HG03108 (cell line): ENCODE measurements at regions not wholly inside any gene's neighbourhood (a gene's known extent, or its start where the extent isn't known, plus 50 kb on each side); places are given as distances from the start of the nearest gene placed in this dataset.
"Not testable (repeated sequence)": the region's sequence is repeated elsewhere in the genome, so short reads cannot be mapped to it uniquely, and the experiment has no call there.

Experiments
- ATAC-seq: cut with Tn5 transposase; IDR thresholded peaks from one replicate; pipeline ENCODE4 v1.9.1; 2021; ENCODE audit warnings: moderate library complexity; ENCODE audit not compliant: unreplicated experiment

DNA sequence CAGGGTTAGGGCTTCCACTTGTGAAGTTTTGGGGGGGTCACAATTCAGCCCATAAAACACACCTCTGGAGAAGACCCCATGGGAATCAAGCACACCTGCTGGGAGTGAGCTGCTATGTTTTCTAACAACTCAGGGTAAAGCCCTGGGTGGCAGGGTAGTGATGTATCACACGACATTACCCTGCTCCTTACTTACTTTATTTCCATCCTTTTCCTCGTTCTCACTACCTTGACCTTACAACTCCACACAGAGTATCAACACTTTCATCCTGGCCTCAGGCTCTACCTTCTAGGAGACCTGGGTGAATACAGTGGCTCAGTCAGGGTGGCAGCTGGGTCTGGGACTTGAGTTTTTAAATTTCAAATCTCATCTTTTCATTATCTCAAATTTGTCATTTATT, 290.3 kb downstream of the CYRIA start:
- ATAC-seq, result no peak

DNA sequence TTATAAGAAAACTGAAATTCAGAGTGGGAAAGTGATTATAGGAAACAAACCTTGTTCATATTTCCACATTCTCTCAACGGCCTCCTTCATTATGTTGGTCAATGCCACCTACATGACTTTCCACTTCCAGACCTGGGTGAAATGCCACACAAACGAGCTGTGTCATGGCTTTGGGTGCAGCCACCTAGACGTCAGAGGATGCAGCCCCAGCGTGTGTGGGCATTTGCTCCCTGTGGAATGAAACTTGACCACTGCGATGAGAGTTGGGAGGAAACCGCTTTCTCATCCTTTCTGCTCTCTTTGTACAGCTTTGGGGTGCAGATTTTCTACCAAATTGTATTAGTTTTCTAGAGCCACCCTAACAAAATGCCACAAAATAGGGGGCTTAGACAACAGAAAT, 291.0 kb downstream of the CYRIA start:
- ATAC-seq, result no peak

DNA sequence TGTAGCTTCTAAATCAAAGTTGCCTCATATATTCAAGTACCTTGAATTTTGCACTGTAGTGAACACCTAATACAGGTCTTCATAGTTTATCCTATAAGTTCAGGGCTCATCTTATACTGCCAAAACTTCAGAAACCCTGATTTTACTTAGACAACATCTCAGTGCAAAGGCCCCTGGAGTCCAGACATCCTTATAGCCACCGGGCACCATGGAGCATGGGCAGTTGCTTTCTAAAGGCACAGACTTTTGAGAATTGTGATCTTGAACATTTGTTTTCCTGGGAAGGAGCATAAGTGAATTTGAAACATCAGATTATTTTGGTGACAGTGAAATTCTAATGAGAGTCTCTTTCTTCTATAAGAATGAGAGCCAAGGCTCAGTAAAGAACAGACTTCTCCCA, 292.3 kb downstream of the CYRIA start:
- no peak for ATAC-seq

DNA sequence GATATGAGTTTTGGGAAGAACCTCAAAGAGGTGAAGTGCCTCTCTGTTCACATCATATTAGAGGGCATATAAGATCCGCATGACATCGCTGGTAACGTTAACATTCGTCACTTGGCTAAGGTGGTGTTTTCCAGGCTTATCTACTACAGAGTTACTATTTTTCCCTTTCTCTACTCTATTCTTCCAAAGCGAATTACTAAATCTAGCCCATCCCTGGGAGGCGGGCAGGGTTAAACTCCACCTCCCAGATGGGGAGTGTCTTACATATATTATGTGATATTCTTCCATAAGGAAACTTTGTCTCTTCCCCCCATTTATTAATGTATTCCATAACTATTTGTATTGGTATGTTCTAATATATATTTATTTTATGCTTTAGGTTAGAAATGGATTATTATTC, 293.9 kb downstream of the CYRIA start:
- no peak for ATAC-seq

DNA sequence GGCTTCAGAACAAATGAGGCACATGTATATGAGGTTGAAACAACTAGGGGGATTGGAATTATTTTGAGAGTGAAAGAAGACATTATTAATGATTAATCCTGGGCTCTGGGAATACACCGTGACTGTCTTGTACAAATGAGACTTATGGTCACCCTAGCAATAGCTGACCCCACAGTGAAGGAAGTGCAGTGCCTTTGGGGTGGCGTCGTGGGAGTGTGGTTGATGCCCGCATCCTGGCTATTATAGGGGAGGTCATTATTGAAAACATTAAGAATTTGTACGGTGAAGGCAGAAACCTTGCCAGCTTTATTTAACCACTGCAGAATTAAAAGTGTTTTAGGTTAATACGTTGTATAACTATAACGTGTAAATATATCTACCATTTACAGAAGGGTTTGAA, 296.7 kb downstream of the CYRIA start:
- ATAC-seq, result no peak

DNA sequence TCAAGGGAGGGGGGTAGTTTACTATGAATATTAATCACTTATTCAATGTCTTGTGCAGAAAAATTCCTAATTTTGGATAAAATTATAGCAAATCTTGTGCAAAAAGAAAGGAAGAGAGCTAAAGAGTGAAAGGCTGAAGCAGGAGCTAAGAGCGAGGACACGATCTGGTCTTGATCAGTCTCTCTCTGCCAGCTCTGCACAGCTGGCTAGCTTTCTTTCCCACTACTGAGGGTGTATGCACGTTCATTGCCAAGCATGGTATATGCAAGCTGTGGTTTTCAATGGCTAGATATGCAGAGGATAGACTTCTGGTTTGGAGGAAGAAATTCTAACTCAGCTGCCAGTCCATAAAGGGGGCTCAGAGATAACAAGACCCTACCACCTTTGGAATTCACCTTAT, 297.3 kb downstream of the CYRIA start:
- no peak for ATAC-seq

DNA sequence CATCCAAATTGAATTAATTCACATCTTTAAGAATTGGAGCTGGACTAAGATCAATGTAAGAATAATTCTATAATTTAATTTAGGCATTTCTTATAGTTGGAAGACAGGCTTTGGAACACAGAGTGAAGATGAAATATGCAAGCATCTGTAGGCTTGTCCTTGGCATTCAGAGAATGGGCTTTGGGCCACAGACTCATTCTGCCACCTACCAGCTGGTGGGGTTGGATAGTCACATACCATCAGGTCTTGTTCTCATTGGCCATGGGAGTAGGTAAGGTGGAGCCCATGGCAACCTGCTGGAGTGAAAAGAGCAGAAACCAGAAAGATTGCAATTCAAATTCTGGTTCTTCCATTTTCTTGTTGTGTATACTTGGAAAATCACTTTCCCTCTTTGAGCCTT, 300.3 kb downstream of the CYRIA start:
- no peak for ATAC-seq

DNA sequence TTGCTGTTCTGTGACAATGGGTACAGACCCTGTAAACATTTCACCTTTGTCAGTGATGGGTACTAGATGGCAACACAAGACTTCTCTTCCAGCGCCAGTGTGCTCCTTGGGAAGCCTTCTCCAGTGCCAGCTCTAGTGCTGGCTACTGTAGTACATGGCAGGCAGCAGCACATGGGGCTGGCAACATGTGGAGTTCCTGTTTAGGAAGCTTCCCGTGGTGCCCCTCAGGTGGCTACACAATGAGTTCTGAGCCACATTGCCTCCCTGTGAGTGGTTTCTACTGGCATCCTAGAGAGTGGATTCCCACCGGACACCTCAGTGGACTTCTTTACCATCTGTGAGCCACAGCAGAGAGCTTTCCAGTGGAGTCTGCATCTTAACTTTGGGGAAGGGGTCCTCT, 302.1 kb downstream of the CYRIA start:
- ATAC-seq, result no peak

DNA sequence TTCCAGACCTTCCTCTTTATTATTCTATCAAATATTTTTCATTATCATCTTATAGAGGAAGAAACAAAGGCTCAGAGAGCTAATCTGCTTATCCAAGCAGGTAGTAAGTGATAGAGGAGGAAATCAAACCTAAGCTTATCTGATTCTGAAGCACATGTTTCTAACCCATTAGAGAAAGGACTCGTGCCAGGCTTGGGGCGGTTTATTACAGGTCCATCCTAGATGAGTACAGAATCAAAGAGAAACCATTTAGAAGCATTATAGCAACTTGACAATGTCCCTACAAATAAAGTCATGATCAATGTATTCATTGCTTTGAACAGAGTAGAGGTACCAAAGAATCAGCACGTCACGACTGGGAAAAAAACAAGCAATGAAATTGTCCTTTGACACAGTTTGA, 303.0 kb downstream of the CYRIA start:
- ATAC-seq, result no peak

DNA sequence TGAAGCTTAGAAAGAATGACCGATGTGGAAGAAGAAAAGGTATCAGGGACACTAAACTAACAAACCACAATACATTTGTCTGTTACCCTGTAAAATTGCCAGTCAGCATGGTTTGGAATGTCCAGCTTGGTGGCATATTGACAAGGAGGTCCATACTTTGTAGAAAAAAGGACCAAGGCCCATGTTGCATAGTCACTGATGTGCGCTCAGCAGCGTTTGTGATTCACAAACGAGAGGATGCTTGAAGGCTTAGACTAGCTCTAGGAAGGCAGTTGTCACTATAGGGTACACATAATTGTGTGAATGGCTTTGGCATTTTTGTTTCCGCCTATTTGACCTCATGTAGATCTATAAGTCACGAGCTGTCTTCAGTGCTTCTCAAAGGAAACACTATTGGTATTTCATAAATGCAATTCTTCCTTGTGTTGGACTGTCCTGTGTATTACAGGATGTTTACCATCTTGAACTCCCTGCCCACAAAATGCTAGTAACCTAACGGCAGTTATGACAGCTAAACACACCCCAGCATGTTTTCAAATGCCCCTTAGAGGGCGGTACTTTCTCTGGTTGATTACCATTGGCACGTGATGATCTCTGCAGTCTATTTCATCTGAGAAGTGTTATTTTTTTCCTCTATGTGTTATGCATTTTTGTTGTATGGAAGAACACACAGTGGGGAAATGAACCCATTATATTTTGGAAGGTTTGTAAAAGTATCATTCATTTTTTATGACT, 304.2 kb downstream of the CYRIA start:
- ATAC-seq, result no peak

DNA sequence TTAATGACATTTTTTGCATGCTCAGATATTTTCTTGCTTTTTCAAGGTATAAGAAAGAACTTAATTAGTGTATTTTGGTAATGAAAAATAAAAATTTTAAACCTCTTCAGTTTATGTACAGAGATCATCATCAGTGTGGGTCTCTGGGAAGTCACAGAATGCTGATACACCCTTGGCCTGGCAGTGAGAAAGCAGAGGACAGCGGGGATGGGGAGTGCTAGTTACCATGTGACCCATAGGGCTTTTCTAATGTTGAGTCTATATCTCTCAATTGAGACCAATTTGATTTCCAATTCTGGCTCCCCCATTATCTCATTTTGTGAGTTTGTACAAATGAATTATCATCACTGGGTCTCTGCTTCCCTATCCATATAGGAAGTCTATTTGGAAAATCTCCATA, 305.7 kb downstream of the CYRIA start:
- ATAC-seq, result no peak

DNA sequence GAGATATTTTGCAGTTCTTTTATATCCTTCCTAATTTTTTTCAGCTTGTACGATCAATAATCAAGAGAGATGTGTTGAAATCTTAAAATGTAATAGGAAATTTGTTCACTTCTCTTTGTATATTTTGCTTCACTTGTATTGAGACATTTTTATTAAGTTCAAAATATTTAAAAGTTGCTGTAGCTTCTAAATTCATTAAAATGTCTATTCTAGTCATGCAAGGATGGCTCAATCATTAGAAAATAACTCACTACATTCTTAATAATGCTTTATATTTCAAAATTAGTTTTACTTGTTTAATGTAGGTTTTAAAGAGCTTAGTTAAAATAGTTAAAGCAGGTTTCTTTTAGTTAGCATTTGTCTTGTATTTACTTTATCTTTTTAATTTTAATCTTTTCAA, 308.4 kb downstream of the CYRIA start:
- no peak for ATAC-seq

DNA sequence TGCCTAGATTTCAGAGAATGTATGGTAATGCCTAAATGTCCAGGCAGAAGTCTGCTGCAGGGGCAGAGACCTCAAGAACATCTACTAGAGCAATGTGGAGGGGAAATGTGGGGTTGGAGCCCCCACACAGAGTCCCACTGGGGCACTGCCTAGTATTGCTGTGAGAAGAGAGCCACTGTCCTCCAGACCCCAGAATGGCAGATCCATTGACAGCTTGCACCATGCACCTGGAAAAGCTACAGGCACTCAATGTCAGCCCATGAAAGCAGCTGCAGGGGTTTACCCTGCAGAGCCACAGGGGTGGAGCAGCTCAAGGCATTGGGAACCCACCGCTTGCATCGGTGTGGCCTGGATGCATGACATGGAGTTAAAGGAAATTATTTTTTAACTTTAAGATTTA, 314.1 kb downstream of the CYRIA start:
- ATAC-seq, result no peak

DNA sequence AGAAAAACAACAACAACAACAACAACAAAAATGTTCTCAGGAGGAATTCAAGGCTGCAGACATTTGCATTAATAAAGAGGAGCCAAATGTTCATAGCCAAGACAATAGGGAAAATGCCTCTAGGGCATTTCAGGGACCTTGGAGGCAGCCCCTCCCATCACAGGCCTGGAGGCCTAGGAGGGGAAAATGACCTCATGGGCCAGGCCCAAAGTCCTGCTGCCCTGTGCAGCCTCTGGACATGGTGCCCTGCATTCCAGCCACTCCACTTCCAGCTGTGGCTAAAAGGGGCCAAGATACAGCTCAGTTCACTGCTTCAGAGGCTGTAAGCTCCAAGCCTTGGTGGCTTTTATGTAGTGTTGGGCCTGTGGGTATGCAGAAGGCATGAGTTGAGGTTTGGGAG, 314.5 kb downstream of the CYRIA start:
- no peak for ATAC-seq

DNA sequence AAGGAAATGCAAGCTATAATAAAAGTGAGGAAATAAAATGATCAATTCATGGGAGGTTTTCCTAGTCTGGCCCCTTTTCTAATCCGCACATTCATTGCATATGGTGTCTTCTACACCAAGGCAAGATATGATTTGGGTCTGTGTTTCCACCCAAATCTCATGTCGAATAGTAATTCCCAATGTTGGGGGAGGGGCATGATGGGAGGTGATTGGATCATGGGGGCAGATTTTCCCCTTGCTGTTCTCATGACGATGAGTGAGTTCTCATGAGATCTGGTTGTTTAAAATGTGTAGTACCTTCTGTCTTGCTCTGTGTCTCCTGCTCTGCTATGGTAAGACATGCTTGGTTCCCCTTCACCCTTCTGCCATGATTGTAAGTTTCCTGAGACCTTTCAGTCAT, 315.4 kb downstream of the CYRIA start:
- ATAC-seq, result no peak

DNA sequence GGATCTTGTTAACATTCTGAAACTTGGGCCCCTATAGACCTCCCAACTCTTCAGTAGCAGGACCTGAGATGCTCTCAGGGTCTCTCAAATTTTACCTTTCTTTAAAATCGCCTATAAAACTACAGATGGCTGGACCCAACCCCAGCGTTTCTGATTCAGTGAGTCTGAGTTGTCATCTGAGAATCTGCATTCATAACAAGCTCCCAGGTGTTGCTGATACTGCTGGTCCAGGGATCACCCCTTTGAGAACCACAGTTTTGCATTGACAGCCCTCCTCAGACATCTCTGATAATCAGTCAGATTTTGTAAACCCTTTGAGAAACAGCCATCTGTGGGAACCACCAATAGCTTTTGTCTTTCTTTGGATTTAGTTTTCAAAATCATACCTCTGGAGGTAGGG, 315.8 kb downstream of the CYRIA start:
- no peak for ATAC-seq

DNA sequence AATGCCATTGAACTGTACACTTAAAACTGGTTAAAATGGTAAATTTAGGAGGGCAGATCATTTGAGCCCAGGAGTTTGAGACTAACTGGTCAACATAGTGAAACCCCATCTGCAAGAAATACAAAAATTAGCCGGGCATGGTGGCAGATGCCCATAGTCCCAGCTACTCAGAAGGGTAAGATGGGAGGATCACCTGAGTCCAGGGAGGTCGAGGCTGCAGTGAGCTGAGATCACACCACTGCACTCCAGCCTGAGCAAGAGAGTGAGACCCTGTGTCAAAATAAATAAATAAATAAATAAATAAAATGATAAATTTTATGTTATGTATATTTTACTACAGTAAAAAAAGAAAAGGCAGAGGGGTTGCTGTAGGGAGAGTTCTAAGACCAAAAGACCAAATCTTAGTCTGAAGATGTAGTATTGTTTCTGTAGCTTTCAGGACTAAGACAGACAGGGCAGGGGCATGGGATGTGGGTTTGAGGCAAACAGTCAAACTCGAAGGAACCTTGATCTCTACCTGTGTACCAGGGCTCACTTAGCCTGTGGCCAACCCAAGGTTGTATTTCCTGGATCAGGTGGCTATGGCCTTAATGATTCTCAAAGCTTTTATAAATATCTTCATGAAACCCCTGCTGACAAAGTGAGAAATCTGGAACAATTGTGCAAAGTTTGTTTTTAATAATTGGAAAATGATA, 316.7 kb downstream of the CYRIA start:
- ATAC-seq, result no peak

DNA sequence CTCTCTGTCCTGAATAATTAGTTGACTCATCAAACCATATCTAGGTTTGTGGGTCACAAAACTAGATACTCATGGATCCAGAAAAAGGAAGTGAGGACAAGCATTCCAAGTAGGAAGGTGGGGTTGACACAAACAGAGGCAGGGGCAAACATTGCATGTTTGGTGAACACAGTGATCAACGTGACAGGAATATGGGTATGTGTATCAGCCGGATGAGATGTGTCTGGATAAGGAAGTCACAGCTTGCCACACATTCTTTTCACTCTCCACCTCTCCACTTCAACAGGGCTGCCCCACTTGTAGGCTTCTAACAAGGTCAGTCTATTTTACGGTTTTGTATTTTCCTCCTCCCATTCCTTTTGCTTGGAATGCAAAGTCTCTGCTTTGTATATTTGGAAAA, 319.0 kb downstream of the CYRIA start:
- no peak for ATAC-seq

DNA sequence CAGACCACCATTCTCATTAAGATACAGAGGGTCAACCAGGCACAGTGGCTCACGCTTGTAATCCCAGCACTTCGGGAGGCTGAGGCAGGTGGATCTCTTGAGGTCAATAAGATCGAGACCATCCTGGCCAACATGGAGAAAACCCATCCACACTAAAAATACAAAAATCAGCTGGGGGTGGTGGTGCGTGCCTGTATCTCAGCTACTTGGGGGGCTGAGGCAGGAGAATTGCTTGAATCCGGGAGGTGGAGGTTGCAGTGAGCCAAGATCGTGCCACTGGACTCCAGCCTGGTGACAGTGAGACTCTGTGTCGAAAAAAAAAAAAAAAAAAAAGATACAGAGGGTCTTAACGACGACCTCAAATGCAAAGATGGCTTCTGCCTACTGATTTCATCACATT, 320.4 kb downstream of the CYRIA start:
- not testable (repeated sequence) for ATAC-seq

DNA sequence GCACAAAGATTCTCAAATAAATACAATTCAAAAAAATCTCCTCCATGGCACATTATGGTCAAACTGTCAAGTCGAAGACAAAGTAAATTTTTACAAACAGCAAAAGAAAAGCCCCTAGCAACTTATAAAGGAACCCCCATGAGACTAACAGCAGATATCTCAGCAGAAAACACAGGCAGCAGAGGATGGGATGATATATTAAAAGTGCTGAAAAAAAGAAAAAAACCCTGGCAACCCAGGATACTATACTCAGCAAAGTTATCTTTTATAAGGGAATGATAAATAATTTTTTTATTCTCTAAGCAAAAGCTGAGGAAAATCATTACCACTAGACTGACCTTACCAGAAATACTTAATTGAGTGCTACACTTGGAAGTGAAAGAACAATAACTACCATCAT, 326.4 kb downstream of the CYRIA start:
- no peak for ATAC-seq

DNA sequence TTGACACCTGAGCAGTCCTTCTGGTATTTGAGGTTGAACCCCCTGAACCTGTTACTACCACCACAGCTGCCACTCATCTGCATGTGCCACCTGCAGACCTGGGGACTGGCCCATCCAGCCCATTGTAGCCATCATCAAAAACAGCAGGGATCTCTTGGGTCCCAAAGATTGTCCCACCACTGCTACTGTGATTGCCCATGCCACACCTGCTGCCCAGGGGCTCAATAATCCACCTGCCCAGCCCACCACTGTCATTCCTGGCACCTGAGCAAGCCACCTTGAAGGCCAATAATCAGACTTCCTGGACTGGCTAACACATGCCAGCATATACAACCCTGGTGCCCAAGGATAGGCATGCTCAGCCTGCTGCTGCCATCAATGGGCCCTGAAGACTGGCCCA, 327.6 kb downstream of the CYRIA start:
- ATAC-seq, result no peak

DNA sequence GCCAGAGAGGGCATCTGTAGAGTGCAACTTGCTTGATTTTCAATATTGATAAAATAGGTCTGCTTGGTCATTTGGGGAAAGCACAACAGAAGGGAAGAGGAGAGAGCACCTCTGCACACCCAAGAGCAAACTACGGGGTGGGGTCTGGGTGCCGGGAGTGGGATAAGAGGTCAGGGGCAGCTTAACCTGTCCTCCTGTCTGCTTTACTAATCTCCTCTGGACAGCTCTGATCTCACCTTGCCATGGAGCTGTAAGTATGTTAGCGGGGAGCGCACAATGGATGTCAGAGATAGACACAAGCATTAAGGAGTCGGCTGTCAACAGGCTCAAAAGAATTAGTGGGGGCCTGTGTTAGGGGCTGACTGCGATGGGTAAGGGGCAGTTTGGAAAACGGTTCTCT, 328.7 kb downstream of the CYRIA start:
- no peak for ATAC-seq

DNA sequence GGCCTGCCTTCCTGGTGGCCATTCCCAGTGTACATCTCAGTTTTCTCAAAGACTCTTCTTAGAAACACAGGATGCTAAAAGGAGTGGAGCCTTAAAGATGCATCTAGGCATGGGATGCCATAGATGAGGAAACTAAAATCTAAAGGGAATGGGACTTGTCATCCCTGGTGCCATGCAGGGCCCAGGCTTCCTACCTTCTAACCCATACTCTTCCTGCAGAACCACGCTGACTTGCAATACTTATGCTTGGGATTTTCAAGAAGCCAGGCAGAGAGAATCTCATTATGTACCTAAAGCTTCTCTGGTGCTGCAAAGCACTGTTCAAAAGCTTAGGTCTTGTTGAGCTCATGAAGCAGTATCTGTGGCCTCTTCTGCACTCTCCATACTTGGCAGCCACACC, 329.1 kb downstream of the CYRIA start:
- no peak for ATAC-seq
